ENCODE measurements at regions not wholly inside any gene's neighbourhood (a gene's known extent, or its start where the extent isn't known, plus 50 kb on each side); places are given as distances from the start of the nearest gene placed in this dataset.
"Not testable (repeated sequence)": the region's sequence is repeated elsewhere in the genome, so short reads cannot be mapped to it uniquely, and the experiment has no call there.

DNA sequence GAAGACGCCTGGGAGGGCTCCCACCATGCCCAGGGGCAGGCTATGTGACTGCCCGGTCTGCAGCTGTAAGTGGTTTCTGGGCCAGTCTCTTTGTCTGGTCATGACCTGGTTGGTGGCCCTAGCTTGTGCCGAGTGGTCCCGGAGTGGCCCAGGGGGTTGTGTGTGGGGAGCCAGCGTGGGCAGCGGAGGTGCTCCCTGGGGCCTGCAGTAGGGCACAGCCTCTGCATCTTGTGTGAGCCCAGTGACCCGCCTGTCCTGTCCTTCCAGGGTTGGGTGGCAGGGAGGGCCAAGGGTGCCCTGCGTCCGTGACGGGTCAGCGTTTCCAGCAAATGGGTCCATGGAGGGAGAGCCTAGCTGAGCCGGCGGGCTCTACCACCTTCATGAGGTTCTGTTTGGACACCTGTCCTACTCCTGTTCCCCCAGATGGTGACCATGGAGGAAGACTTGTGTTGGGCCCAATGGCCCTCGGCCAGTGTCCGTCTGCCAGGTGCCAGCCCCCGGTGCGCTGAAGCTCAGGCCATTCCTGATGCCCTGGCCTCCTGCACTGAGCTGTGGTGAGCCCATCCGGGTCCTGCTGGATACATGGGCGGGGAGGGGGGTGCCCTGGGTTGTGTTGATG lies 215.4 kb downstream of the SNRPN start:
- no peak for DNase-seq (ENCODE audit: low read depth)

DNA sequence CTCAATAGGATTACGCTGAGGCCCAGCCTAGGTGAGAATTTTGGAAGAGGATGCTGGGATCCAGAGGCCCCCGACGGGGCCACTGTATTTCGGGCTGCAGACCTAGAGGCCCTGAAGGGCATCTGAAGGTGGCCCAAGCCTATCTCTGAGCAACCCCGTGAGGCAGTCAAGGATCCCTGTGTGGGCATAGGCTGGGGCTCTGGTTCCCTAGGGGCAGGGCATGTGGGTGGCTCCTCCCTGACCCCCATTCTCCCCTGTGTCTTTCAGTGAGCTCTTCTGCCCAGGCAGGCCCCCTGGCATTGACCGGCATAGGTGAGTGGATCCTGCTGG lies 216.0 kb downstream of the SNRPN start:
- no peak for DNase-seq (ENCODE audit: low read depth)

DNA sequence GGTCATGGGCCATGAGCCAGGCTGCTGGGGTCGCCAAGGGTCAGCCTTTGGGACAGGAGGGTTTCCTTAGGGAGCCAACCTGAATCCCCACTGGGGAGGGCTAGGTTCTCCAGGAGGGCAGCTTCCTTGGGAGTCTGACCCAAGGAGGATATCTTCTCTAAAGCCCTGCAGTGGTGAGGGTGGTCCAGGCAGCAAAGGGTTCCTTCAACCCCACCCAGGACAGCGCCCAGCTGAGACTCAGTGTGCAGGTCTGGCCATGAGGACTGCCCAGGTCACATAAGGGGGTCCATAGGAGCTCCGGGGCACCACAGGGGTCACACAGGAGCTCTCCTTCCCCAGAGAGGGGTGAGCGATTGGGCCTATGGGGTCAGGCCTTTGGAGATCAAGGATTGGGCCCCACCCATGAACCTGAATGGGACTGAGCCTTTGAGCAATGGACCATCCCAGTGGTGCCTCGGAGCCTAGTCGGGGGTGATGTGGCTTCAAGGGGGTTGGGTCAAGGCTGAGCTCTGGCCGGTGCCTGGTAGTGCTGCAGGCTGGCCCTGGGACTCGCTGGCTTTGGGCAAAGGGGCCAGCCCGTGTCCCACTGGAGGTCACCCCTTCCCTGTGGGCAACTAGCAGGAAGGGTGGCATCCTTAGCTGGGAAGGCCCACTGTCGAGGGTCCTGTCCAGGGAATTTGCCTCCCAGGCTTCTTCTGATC lies 216.5 kb downstream of the SNRPN start:
- DNase-seq (ENCODE audit: low read depth): no peak

DNA sequence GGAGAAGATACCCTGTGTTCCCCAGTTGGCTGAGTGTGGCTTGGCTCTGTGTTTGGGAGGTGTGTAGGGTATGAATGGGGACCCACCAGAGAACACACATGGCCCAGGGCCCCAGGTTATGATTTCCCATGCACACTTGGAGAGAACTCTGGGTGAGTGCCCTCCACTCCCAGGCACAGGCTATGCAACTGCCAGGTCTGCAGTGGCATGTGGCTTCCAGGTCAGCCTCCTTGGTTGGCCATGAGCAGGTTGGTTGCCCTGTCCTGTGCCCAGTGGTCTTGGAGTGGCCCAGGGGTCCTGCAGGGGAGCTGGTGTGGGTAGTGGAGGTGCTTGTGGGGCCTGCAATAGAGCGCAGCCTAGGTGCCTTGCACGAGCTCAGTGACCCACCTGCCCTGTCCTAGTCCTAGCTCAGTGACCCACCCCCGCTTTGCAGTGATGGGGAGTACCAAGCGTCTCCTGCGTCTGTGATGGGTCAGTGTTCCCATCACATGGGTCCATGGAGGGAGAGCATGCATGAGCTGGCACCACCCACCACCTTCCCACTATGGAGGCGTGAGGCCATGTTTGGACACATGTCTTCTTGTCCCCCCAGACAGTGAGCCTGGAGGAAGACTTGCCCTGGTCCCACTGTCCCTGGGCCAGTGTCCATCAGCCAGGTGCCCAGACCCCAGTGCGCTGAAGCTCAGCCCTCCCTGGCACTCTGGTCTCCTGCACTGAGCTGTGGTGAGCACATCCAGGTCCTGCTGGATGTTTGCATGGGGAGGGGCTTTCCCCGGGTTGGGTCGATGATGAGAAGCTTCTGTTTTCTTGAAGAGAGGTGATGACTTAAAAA lies 217.3 kb downstream of the SNRPN start:
- DNase-seq (ENCODE audit: low read depth): no peak

DNA sequence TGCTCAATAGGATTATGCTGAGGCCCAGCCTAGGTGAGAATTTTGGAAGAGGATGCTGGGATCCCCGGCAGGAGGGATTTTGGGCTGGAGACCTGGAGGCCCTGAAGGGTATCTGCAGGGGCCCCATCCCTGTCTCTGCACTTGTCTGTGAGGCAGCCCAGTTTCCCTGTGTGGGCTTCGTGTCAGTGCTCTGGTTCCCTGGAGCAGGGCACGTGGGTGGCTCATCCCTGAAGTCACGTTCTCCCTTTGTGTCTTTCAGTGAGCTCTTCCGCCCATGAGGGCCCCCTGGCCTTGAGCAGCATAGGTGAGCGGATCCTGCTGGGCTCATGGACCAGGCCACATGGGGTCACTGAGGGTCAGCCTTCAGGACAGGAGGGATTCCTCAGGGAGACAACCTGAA lies 217.9 kb downstream of the SNRPN start:
- no peak for DNase-seq (ENCODE audit: low read depth)

DNA sequence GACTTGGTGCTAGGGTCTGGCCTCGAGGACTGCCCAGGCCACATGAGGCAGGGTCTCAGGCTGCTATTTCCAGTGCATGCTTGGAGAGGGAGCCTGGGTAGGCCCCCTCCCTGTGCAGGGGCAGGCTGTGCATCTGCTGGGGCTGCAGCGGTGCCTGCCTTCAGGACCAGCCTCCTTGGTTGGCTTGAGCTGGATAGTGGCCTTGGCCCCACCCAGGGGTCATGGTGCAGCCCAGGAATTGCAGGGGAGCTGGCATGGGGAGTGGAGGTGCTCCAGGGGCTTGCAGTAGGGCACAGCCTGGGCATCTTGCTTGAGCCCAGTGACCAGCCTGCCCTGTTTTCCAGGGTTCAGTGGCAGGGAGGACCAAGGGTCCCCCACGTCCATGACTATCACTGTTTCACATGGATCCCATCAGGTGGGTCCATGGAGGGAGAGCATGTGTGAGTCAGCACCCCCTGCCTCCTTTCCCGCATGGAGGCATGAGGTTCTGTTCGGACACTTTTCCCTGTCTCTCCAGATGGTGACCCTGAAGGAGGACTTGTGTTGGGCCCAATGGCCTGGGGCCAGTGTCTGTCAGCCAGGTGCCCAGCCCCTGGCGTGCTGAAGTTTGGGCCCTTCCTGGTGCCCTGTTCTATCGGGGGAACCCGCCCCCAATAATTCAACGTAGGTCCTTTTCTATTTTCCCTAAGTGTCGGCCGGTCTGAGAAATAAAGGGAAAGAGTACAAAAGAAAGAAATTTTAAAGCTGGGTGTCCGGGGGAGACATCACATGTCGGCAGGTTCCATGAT lies 218.6 kb downstream of the SNRPN start:
- DNase-seq (ENCODE audit: low read depth): no peak

DNA sequence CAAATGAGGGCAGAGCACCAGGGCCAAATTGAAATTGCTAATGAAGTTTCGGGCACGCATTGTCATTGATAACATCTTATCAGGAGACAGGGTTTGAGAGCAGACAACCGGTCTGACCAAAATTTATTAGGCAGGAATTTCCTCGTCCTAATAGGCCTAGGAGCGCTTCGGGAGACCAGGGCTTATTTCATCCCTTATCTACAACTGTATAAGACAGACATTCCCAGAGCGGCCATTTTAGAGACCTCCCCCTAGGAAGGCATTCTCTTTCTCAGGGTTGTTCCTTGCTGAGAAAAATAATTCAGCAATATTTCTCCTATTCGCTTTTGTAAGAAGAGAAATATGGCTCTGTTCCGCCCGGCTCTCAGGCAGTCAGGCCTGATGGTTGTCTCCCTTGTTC lies 219.4 kb downstream of the SNRPN start:
- not testable (repeated sequence) for DNase-seq (ENCODE audit: low read depth)

DNA sequence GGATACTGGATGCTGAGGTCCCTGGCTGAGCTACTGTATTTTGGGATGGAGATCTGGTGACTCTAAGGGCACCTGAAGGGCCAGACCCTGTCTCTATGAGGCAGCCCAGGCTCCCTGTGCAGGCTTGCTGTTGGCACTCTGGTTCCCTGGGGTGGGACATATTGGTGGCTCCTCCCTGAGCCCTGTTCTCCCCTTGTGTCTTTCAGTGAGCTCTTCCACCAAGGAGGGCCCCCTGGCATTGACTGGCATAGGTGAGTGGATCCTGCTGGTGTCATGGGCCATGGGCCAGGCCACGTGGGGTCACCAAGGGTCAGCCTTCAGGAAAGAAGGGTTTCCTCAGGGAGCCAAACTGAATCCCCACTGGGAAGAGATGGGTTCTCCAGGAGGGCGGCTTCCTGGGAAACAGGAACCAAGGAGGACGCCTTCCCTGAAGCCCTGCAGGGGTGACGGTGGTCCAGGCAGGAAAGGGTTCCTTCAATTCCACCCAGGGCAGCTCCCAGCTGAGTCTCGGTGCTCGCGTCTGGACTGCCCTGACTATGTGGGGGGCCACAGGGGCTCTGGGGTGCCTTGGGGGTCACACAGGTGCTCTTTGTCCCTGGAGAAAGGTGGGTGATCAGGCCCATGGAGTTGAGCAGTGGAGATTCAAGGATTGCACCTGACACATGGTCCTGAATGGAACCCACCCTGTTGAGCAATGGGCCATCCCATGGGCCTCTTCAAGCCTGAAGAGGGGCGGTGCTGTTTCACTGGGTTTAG lies 220.4 kb downstream of the SNRPN start:
- no peak for DNase-seq (ENCODE audit: low read depth)

DNA sequence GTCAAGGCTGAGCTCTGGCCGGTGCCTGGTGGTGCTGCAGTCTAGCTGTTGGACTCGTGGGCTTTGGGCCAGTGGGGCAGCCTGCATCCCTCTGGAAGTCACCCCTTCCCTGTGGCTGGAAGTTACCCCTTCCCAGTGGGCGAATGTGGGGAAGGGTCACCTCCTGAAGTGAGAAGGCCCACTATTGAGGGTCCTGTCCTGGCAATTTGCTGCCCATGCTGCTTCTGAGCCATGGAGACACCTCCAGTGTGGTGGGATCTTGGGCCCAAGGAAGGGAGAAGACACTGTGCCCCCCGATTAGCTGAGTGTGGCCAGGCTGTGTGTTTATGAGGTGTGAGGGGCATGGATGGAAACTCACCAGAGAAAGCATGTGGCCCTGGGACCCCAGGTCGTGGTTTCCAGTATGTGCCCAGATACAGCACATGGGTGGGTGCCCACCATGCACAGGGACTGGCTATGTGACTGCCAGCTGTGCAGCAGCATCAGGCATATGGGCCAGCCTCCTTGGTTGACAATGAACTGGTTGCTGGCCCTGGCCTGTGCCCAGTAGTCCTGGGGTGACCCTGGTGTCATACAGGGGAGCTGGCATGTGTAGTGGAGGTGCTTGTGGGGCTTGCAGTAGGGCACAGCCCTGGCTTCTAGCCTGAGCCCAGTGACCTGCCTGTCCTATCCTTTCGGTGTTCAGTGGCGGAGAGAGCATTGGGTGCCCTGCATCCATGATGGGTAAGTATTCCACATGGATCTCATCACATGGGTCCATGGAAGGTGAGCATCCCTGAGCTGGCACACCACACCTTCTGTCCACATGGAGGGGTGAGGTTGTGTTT lies 221.2 kb downstream of the SNRPN start:
- no peak for DNase-seq (ENCODE audit: low read depth)

DNA sequence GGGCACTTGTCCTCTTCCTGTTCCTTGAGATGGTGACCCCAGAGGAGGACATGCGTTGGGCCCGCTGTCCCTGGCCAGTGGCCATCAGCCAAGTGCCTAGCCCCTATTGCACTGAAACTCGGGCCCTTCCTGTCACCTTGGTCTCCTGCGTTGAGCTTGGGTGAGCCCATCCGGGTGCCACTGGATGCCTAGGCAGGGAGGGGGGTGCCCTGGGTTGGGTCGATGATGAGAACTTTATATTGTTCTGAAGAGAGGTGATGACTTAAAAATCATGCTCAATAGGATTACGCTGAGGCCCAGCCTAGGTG lies 221.8 kb downstream of the SNRPN start:
- no peak for DNase-seq (ENCODE audit: low read depth)

DNA sequence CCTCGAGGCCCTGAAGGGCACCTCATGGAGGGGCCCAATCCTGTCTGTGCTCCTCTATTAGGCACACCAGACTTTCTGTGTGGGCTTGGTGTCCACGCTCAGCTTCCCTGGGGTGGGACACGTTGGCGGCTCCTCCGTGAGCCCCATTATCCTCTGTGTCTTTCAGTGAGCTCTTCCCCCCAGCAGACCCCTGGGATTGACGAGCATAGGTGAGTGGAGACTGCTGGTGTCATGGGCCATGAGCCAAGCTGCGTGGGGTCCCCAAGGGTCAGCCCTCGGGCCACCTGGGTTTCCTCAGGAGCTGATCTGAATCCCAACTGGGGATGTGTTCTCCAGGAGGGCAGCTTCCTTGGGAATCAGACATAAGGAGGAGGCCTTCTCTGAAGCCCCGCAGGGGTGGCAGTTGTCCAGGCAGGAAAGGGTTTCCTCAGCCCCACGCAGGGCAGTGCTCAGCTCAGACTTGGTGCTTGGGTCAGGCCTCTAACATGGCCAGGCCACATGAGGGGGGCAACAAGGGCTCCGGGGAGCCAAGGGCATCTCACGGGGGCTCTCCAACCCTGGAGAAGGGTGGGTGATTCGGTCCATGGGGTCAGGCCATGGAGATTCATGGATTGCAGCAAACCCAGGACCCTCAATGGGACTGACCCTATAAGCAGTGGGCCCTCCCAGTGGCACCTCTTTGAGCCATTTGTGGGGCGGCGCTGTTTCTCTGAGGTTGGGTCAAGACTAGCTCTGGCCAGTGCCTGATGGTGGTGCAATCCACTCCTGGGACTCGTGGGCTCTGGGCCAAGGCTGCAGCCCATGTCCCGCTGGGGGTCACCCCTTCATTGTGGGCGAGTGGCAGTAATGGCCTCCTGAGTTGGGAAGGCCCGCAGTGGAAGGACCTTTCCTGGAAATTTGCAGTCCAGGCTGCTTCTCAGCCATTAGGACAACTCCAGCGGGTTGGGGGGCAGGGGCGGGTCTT lies 222.5 kb downstream of the SNRPN start:
- no peak for DNase-seq (ENCODE audit: low read depth)

DNA sequence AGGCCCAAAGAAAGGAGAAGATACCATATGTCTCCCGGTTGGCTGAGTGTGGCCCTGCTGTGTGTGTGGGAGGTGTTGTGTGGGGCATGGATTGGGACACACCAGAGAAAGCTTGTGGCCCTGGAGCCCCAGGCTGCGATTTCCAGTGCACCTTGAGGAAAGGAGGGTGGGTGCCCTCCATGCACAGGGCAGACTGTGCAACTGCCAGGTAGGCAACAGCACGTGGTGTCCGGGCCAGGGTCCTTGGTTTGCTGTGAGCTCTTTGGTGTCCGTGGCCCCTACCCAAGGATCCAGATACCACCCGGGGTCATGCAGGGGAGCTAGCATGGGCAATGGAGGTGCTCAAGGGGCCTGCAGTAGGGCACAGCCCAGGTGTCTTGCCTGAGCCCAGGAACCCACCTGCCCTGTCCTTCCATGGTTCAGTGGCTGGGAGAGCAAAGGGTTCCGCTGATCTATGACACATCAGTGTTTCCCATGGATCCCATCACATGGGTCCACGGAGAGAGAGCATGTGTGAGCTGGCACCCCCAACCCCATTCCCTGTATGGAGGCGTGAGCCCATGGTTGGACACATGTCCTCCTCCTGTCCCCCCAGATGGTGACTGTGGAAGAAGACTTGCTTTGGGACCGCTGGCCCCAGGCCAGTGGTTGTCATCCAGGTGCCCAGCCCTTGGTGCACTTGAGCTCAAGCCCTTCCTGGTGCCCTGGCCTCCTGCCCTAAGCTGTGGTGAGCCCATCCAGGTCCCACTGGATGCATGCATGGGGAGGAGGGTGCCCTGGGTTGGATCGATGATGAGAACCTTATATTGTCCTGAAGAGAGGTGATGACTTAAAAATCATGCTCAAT lies 223.4 kb downstream of the SNRPN start:
- no peak for DNase-seq (ENCODE audit: low read depth)

DNA sequence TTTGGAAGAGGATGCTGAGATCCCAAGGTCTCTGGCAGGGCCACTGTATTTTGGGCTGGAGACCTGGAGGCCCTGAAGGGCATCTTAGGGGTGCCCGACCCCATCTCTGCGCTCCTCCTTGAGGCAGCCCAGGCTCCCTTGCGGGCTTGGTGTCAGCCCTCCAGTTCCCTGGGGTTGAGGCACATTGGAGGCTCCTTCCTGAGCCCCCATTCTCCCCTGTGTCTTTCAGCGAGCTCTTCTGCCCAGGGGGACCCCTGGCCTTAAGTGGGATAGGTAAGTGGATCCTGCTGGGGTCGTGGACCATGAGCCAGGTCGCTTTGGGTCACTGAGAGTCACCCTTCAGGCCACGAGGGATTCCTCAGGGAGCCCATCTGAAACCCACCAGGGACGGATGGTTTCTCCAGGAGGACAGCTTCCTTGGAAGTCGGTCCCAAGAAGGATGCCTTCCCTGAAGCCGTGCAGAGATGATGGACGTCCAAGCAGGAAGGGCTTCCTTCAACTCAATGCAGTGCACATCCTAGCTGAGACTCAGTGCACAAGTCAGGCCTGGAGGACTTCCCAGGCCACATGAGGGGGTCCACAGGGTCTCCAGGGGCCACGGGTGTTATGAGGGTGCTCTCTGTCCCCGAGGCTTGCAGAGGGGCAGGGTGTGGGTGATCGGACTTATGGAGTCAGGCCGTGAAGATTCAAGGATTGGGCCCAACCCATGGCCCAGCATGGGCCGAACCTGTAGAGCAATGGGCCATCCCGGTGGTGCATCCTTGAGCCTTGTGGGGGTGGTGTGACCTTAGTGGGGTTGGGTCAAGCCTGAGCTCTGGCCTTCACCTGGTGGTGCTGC lies 224.3 kb downstream of the SNRPN start:
- DNase-seq (ENCODE audit: low read depth): no peak

DNA sequence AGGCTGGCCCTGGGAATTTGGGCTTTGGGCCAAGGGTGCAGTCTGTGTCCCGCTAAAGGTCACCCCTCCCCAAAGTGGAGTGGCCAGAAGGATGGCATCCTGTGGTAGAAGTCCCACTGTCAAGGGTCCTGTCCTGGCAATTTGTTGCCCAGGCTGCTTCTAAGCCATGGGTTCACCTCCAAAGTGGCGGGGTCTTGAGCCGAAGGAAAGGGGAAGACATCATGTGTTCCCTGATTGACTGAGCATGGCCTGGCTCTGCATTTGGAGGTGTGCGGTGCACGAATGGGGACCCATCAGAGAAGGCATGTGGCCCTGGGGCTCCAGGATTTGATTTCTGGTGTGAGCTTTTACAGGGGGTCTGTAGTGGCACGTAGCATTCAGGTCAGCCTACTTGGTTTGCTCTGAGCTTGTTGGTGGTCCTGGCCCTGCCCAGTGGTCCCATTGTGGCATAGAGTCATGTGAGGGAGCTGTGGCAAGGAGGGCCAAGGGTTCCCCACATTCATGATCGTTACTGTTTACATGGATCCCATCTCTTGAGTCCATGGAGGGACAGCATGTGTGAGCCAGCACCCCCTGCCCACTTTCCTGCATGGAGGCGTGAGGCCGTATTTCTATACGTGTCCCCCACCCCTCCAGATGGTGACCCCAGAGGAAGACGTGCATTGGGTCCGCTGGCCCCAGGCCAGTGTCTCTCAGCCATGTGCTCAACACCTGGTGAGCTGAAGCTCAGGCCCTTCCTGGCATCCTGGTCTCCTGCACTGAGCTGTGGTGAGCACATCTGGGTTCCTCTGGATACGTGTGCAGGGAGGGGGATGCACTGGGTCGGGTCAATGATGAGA lies 225.1 kb downstream of the SNRPN start:
- DNase-seq (ENCODE audit: low read depth): no peak

DNA sequence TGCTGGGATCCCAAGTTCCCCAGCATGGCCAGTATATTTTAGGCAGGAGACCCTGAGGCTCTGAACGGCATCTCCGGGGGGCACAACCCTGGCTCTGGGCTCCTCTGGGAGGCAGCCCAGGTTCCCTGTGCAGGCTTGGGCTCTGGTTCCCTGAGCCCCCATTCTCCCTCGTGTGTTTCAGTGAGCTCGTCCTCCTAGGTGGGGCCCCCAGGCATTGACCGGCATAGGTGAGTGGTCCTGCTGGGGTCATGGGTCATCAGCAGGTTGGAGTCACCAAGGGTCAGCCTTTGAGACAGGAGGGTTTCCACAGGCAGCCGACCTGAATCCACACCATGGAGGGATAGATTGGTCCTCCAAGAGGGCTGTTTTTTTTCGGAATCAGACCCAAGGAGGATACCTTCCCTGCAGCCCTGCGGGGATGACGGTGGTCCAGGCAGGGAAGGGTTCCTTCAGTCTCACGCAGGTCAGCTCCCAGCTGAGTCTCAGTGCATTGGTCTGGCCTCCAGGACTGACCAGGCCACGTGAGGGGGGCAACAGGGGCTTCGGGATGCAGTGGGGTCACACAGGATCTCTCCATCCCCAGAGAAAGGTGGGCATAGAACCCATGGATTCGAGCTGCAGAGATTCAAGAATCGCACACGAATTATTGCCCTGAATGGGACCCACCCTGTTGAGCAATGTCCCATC lies 226.0 kb downstream of the SNRPN start:
- no peak for DNase-seq (ENCODE audit: low read depth)

Data from renal cortical epithelial cell (primary cell).